MG63 (cell line): ENCODE measurements at regions not wholly inside any gene's neighbourhood (a gene's known extent, or its start where the extent isn't known, plus 50 kb on each side); places are given as distances from the start of the nearest gene placed in this dataset.

Experiments used
- DNase-seq: peaks from one replicate; pipeline ENCODE4 v3.0.0-alpha.2; 2020
- H3K27me3 ChIP-seq: fragments of 250-450 bp; sonication (Bioruptor Pico); 2 replicates; pipeline ENCODE4 v1.5.1; 2020; ENCODE audit warnings: mild to moderate bottlenecking, moderate library complexity
- H3K36me3 ChIP-seq: fragments of 250-450 bp; sonication (Bioruptor Pico); 2 replicates; pipeline ENCODE4 v1.5.1; 2020; ENCODE audit warnings: mild to moderate bottlenecking, moderate library complexity
- H3K4me3 ChIP-seq: fragments of 250-450 bp; sonication (Bioruptor Pico); 2 replicates; pipeline ENCODE4 v1.5.1; 2020; ENCODE audit warnings: mild to moderate bottlenecking, moderate library complexity
- H3K9me3 ChIP-seq: fragments of 250-450 bp; sonication (Bioruptor Pico); 2 replicates; pipeline ENCODE4 v1.5.1; 2020; ENCODE audit warnings: mild to moderate bottlenecking, moderate library complexity

DNA sequence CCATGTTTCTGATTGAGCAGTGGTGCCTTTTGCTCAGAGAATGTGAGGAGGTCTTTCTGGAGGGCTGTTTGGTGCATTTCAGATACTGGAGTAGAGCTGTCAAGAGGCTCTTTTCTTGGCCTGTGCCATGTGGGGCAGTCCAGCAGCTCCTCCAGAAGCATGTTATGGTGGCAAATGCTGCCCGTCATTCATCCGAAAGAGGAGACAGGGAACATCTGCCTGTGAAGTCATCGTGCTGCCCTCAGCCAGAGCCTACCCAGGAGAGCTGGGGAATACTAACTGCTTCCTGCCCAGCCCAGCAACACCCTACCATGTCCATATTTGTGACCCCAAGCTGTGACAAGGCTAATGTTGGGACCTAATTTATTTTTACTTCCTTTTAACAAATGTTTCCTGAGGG, 82.2 kb upstream of the SLC6A6 start:
- Histone ChIP-seq H3K36me3 (no peaks in the 10 kb centered on the region), H3K4me3 (no peak overlapping the region), H3K27me3 (no peaks in the 10 kb centered on the region), H3K9me3 (no peaks in the 10 kb centered on the region)
- no peak for DNase-seq

DNA sequence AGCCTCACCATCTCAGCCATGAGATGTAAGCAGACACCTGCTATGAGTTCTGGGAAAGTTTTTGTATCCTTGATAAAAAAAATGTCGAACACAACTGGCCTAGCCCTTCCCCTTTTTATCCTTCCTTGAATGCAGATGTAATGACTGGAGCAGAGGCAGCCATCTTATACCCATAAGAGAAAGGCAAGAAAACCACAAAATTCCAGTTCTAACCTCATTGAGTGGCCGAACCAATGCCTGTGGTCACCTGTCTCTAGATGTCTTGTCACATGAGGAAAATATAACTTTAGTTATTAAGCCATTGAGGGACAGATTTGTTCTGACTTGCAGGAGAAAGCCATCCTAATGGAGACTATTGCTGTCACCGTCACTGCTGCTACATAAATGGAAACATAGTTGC, 80.4 kb upstream of the SLC6A6 start:
- no peak overlapping the region for H3K4me3 ChIP-seq
- no peaks in the 10 kb centered on the region for H3K36me3 ChIP-seq
- no peaks in the 10 kb centered on the region for H3K27me3 ChIP-seq
- H3K9me3 ChIP-seq, result no peaks in the 10 kb centered on the region
- DNase-seq, result no peak

DNA sequence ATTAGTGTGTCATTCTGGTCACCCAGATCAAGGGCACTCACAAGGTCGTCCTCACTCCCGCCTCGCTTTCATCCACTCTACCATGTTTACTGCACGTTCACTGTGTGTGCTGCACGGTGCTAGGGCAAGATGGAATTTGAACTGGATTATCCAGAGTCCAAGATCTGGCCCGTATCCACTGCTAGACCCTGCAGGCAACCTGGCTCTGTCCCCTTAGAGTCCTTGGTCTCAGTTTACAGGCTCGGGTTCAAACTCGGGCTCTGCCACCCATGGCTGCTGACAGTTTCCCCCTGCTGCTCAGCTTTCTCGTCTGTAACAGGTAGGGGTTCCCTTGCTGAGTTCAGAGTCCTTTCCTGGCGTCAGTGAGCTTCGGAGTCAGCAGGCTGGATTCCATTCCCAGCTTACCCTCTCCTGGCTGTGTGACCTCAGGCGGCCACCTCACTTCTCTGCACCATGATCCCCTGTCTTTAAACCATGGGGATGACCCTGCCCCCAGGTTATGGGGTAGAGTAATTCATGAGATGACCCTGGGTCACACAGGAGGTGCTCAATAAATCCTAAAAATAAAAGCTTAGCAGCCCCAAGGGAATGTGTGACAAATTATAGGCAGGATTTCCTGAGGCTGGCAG, 79.6 kb upstream of the SLC6A6 start:
- Histone ChIP-seq H3K4me3 (no peak overlapping the region), H3K9me3 (no peaks in the 10 kb centered on the region), H3K36me3 (no peaks in the 10 kb centered on the region), H3K27me3 (no peaks in the 10 kb centered on the region)
- no peak for DNase-seq

DNA sequence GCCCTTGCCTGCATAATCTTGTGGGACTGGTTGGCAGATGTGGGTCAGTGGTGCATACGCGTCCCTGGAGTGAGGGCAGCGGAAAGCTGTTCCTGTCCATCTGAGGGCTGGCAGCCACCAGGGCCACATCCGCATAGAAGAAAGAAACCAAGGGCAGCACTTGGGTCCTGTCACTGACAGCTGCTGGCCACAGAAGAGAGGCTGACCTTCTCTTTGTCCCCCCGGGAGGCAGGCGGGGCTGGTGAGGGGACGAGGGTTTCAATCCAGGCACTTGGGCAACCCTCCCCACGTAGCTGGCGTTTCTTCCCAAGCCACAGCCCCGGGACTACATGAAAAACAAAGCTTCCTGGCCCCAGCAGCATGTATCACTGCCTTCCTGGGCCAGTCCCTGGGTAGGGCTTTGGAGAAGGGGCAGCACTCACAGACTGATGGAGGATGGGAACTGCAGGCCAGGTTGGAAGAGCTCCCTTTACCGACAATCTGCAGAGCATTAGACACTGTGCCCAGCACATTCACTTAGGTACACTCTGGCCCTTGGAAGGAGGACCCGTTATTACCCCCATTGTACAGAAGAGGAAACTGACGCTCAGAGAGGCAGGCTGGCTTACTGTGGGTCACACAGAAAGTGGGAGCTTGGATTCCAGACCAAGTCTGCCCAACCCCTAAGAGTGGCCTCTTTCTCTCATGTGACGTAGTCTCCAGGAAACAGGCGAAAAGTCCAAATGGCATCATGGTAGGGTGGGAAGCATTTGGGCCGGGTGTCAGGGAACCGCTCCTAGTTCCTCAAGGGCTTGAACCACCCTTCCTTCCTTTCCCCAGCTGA, 78.8 kb upstream of the SLC6A6 start:
- no peaks in the 10 kb centered on the region for H3K27me3 ChIP-seq
- no peak for DNase-seq
- H3K4me3 ChIP-seq, result no peak overlapping the region
- H3K9me3 ChIP-seq, result no peaks in the 10 kb centered on the region
- no peaks in the 10 kb centered on the region for H3K36me3 ChIP-seq

DNA sequence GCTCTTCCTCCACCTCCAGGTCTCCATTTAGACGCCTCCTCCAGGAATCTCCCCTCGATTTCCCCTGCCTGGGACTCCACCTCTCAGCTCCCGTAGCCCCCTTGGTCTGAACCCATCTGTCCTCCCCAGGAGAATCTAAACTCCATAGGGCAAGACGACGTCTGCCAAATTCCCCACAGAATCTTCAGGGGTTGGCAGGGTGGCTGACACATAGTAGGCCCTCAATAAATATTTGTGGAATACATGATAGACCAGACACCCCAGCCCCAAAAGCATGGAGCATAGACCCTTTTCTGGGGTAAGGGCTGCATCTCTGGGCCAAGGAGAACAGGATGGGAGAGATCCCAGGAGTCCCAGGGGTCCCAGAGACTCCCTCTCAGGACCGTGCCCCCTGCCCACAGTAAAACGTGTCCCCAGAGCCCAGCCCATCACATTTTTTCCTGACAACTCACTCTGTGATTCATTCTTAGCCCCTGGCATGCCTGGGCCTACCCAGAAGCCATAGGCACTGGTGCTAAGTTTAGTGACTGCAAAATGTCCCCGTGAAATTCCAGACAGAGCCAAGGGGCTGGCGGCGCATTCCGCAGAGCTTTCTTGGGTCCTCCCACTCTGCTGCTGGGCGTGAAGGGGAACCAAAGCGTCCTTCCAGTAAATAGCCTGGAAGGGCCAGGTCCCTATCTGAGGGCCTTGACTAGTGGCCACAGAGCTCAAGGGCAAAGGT, 78.0 kb upstream of the SLC6A6 start:
- peak; percentile 11 for DNase-seq
- H3K9me3 ChIP-seq, result no peaks in the 10 kb centered on the region
- H3K4me3 ChIP-seq, result no peak overlapping the region
- H3K27me3 ChIP-seq, result no peaks in the 10 kb centered on the region
- no peaks in the 10 kb centered on the region for H3K36me3 ChIP-seq

DNA sequence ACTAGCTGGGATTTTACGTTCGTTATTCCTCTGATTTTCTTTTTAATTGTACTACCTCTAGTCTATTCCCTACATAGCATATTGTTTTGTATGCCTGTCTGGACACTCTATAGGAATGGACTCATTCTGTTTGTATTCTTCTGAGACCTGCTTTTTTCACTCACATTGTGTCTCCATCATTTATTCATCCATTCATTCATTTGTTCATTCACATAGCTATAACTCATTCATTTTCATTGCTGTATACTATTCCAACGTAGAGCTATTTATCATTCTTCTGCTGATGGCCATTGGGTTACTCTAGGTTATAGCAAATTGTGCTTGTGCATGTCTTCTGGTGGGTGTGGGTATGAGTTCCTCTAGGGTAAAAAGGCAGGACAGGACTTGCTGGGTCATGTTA, 74.0 kb upstream of the SLC6A6 start:
- Histone ChIP-seq H3K36me3 (no peaks in the 10 kb centered on the region), H3K9me3 (no peaks in the 10 kb centered on the region), H3K4me3 (no peak overlapping the region), H3K27me3 (no peaks in the 10 kb centered on the region)
- DNase-seq, result no peak

DNA sequence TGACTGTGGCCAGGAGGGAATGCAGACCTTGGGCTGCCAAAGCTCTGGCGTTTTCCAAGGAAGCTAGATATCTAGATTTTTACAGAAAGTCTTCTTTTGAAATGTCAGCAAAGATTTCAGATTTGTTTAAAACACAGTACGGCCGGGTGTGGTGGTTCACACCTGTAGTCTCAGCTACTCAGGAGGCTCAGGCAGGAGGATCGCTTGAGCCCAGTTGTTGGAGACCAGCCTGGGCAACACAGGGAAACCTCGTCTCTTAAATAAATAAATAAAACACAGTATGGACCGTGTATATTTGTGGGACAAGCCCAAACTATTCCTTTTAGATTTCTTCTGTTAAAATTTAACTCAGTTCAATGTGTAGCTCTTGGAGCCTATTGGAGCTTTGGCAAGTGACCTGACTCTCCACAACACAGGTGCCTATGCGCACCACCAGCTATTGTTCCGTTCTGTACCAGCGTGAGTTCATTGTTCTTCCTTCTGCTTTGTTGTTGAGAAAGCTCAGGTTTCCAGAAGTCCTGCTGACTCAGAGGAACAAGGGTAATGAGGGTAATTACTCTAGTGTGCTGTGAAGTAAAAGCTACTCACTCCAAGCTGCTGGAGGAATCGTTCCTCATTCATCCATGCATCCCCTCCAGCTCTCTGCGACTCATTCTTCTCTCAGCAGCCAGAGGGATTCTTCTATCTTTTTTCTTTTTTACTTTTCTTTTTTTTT, 73.1 kb upstream of the SLC6A6 start:
- no peak for DNase-seq
- Histone ChIP-seq H3K9me3 (no peaks in the 10 kb centered on the region), H3K27me3 (no peaks in the 10 kb centered on the region), H3K36me3 (no peaks in the 10 kb centered on the region), H3K4me3 (no peak overlapping the region)

DNA sequence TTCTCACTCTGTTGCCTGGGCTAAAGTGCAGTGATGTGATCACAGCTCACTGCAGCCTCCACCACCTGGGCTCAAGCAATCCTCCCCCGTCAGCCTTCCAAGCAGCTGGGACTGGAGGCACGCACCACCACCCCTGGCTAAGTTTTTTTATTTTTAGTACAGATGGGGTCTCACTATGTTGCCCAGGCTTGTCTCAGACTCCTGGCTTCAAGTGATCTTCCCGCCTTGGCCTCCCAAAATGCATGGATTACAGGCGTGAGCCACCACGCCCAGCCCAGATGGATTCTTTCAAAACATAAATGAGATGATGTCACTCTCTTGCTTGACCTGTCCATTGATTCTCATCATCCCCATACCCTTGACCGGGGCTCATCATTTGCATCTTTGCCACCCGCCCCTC, 72.6 kb upstream of the SLC6A6 start:
- Histone ChIP-seq H3K9me3 (no peaks in the 10 kb centered on the region), H3K27me3 (no peaks in the 10 kb centered on the region), H3K36me3 (no peaks in the 10 kb centered on the region), H3K4me3 (no peak overlapping the region)
- no peak for DNase-seq

DNA sequence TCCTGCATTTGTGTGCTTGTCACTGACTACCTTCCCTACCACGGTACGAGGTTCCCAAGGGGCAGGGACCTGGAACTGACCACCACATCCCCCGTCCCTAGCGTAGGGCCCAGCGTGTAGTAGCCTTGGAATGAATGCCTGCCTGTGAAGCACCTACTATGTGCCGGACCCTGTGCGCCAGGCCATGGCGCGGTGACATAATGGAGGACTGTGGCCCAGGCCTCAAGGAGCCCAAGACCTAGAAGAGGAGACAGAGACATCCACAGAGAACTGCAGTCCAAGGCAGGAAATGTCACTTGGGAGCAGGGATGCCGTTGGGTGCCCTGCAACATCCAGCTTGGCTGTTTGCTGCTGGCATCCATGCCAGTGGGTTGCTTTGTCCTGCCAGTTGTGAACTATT, 71.9 kb upstream of the SLC6A6 start:
- Histone ChIP-seq H3K4me3 (no peak overlapping the region), H3K9me3 (no peaks in the 10 kb centered on the region), H3K27me3 (no peaks in the 10 kb centered on the region), H3K36me3 (no peaks in the 10 kb centered on the region)
- no peak for DNase-seq

DNA sequence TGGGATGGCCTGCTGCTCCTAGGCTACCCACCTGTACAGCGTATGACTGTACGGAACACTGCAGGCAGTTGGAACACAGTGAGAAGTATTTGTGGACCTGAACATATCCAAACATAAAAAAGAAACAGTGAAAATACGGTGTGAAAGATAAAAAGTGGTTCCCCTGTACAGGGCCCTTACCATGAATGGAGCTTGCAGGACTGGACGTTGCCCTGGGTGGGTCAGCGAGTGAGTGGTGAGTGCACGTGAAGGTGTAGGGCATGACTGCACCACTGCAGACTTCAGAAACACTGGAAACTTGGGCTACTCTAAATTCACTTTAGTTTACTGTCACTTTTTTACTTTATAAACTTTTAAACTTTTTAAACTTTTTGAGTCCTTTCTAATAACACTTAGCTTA, 71.2 kb upstream of the SLC6A6 start:
- Histone ChIP-seq H3K4me3 (no peak overlapping the region), H3K27me3 (no peaks in the 10 kb centered on the region), H3K36me3 (no peaks in the 10 kb centered on the region), H3K9me3 (no peaks in the 10 kb centered on the region)
- DNase-seq, result no peak

DNA sequence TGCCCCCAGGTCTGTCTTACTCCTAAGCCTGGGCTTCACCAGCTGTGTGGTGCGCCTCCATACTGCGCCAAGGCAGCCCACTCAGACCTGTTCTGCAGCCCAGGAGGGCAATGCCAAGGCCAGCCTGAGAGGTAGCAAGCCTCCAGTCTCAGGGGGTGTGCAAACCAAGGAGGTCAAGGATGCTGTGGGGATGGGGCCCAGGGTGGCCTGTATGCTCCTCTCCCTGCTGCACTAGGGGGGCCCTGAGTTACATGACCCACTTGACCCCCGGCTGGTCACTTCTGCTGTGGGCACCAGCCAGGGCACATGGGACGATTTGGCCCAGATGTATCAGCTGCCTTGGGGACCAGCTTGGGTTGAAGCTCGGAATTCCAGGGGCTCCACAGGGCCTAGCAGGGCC, 70.0 kb upstream of the SLC6A6 start:
- no peaks in the 10 kb centered on the region for H3K9me3 ChIP-seq
- no peaks in the 10 kb centered on the region for H3K27me3 ChIP-seq
- no peaks in the 10 kb centered on the region for H3K36me3 ChIP-seq
- H3K4me3 ChIP-seq, result no peak overlapping the region
- DNase-seq, result no peak

DNA sequence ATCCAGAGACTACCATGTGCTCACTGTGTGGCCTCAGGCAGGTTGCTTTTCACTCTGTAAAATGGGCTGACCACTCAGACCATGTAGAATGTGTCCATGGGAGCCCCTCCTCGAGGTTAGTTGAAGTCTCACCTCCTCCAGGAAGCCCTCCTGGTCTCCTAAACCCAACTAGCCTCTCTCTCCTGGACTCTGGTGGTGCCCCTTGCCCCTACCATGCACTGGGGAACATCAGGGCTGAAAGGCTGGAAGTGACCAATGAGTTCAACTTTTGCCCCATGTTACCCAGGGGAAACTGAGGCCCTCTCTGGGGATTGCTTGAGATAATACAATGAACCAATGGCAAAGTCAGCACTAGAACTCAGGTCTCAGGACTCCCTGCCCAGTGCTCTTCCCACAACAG, 69.2 kb upstream of the SLC6A6 start:
- Histone ChIP-seq H3K36me3 (no peaks in the 10 kb centered on the region), H3K9me3 (no peaks in the 10 kb centered on the region), H3K27me3 (no peaks in the 10 kb centered on the region), H3K4me3 (no peak overlapping the region)
- no peak for DNase-seq

DNA sequence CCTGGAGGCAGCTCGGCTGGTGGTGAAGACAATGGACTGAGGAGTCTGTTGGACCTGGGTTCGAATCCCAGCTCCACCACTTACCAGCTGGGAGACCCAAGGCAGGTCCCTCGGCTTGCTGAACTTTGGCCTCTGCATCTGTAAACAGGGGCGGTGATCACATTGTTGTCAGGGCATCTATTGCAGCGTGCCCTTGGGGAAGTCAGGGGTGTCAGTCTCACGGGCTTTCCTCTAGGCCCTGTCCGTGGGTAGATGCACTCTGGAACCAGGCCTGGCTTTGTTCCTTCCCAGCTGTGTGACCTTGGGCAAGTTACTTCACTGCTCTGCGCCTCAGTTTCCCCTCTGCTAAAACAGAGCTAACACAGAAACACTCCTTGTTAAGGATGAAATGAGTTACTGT, 68.8 kb upstream of the SLC6A6 start:
- Histone ChIP-seq H3K9me3 (no peaks in the 10 kb centered on the region), H3K27me3 (no peaks in the 10 kb centered on the region), H3K36me3 (no peaks in the 10 kb centered on the region), H3K4me3 (no peak overlapping the region)
- no peak for DNase-seq

DNA sequence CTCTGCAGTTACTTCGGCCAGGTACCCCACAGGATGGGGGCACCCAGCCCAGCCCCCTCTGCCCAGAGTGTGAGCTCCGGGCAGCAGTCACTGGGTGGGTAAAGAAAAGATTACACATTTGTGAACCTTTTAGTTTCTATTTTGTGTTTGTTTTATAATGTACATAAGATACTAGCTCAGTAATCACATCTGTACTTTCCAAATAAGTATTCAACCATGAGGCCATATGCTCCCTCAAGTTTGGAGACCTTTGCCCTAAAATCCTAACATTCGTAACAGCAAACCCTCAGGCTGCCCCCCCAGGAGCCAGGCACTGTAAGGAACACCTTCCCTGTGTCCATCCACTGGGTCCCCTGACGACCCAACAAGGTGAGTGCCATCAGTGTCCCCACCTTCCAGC, 68.3 kb upstream of the SLC6A6 start:
- no peaks in the 10 kb centered on the region for H3K36me3 ChIP-seq
- H3K4me3 ChIP-seq, result no peak overlapping the region
- DNase-seq, result no peak

DNA sequence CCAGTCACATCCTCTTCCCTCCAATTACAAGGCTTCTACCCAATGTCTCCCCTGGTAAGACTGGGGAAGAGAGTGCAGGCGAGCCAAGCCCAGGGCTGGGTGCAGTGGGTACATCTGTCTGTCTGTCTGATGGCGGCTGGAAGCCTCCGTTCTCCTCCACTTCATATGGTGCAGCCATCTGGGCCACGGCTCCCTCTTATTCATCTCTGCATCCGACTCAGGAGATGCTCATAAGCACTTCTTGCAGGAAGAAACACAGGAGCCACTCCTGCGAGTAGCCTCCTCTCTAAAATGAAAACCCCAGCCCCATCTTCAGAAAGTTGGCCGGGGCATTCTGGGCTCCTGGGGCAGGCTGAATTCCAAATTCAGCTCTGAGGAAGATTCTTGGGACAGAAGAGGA, 67.5 kb upstream of the SLC6A6 start:
- Histone ChIP-seq H3K4me3 (no peak overlapping the region), H3K9me3 (no peaks in the 10 kb centered on the region), H3K36me3 (no peaks in the 10 kb centered on the region), H3K27me3 (no peaks in the 10 kb centered on the region)
- no peak for DNase-seq

More for the DNA sequence above, 68.3 kb upstream of the SLC6A6 start:
- Histone ChIP-seq H3K9me3 (no peaks in the 10 kb centered on the region), H3K27me3 (no peaks in the 10 kb centered on the region)

DNA sequence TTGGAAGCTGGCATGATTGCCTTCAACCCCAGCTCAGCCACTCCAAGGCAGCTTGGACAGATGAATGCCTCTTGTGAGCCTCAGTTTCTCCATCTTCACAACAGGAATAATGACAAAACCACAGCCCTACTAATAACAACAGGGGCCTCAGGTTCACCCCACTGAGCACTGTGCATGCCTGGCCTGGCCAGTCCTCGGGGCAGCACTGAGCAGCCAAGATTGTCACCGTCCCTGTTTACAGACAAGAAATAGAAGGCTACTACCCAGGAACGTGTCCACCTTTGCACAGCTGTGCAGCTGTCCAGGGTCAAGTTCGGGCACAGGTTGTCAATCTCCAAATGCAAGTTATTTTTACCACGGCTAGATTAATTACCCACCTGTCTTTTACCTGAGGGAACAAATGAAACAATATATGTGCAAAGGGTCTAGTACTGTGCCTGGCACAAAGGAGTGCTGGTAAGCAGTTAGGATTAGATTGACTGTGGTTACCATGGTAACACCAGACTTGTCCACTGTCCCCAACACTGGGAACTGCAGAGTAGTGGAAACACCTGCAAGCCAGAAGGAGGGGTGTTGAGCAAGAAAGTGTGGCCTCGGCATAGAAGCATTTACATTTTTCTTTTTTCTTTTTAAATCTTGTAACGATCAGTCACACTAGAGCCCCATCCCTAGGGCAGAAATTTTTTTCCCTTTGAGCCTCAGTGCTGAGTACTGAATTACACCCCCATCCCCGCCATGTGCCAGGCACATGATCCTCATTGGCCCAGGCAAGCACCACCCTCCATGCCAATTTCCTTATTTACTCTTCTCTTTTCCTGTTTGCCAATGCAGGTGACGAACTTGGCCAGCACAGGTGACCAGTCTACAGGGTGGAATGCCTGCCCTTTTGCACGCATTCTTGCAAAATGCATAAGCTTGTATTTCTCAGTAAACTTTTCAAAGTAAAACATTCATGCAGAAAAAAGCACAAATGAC, 66.3 kb upstream of the SLC6A6 start:
- Histone ChIP-seq H3K27me3 (no peaks in the 10 kb centered on the region), H3K4me3 (no peak overlapping the region), H3K9me3 (no peaks in the 10 kb centered on the region), H3K36me3 (no peaks in the 10 kb centered on the region)
- no peak for DNase-seq
